Body of pancreas (tissue), 4 donors: ENCODE measurements at regions not wholly inside any gene's neighbourhood (a gene's known extent, or its start where the extent isn't known, plus 50 kb on each side); places are given as distances from the start of the nearest gene placed in this dataset.

ENCODE experiments used
- ATAC-seq: fragments of 150-250 bp; one replicate; pipeline ENCODE4 v1.9.1; 2016
- DNase-seq, 4 donors: peaks; one replicate each; pipeline ENCODE4 v3.0.0-alpha.2; 2019
- H3K27ac ChIP-seq, 4 donors: fragments of 200-600 bp; sonication (generic); 1 replicate in 3 of 4; 2 replicates in 1 of 4; pipeline versions ENCODE4 v1.5.1 to v1.6.1; 2016 to 2019; ENCODE audit warnings: mild to moderate bottlenecking in 1 of 4, mixed read lengths in 1 of 4, moderate library complexity in 1 of 4
- H3K27me3 ChIP-seq, 2 donors: fragments of 200-600 bp; sonication (generic); one replicate each; pipeline ENCODE4 v1.6.0; 2016; ENCODE audit warnings: mild to moderate bottlenecking in 1 of 2
- H3K36me3 ChIP-seq, 2 donors: fragments of 200-600 bp; sonication (generic); replicated peaks in 1 of 2; 2 replicates each; pipeline ENCODE4 v1.5.1; 2016; ENCODE audit warnings: low read depth in 2 of 2; ENCODE audit not compliant: insufficient read depth in 1 of 2
- H3K4me1 ChIP-seq: fragments of 200-600 bp; sonication (generic); one replicate; pipeline ENCODE4 v1.6.0; 2016
- H3K4me3 ChIP-seq, 2 donors: fragments of 200-600 bp; sonication (generic); 1 replicate in 1 of 2; 2 replicates in 1 of 2; pipeline ENCODE4 v1.5.1; 2016 to 2019
- H3K9me3 ChIP-seq, 3 donors: fragments of 200-600 bp; sonication (generic); 1 replicate in 2 of 3; 2 replicates in 1 of 3; pipeline ENCODE4 v1.5.1; 2016
- CTCF ChIP-seq, 7 experiments: fragments of 450-650 bp in 4 of 7; fragments of 200-600 bp in 3 of 7; sonication (generic) in 3 of 7; IDR thresholded peaks; one replicate each; pipeline ENCODE4 v1.5.1; 2016 to 2019; ENCODE audit warnings: antibody characterized with exemption in 7 of 7
- POLR2A ChIP-seq, 3 donors: fragments of 450-650 bp; IDR thresholded peaks; one replicate each; pipeline ENCODE4 v1.6.1; 2016; ENCODE audit warnings: antibody characterized with exemption in 3 of 3, mild to moderate bottlenecking in 2 of 3
- WGBS, 2 donors: methylation state at CpG; one replicate each; pipeline ENCODE4 v1.1.5; 2017; 5-methylcytosine and 5-hydroxymethylcytosine counted together
- intact Hi-C: fragments of 100-400 bp; cut with DNase I; formaldehyde crosslinking; loops from one replicate; pipeline ENCODE4 v1.15.1; 2023

DNA sequence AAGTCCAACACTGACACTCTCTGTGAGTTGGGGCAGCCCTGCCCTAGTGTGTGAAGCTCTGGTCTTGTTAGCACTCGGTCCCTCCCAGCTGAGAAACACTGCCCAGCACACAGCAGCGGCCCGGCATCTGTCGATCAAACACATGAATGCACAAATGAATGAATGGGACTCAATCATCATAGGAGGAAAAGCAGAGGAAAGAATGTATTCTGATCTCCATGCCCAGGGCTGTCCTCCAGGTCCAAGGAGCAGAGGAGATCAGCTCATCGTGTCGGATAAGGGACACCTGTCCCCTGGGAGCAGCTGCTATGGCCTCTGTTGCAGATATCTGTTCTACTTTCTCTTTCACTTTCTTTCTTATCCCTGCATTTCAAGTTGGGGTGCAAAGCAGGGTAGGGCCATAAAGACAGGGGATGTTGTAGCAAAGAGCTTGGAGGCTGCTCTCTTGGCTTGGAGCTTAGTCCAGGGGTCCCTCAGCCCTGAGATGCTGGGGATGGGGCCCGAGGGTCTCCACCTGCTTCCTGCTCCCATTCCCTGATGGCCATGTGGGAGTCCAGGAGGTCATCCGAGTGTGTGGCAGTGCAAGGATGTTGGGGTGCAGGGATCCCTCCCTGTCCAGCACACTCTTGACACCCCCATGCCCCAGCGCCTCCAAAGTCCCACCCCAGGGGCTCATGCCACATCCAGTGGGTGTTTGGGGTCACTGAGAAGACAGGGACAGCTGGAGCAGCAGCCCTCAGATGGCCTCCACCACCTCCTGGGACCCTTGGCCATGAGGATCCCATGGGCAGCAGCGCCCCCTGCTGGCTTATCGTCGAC lies 88.2 kb downstream of the IRF8 start:
- ATAC-seq (no peak), DNase-seq (peak in 1 of 4 donors; percentile 17)
- no peak overlapping the region for H3K4me3 ChIP-seq
- no peaks in the 10 kb centered on the region for H3K27me3 ChIP-seq
- no peak overlapping the region for H3K27ac ChIP-seq
- H3K9me3 ChIP-seq, result no peaks in the 10 kb centered on the region
- no peaks in the 10 kb centered on the region for H3K4me1 ChIP-seq
- TF ChIP-seq POLR2A (IDR thresholded peaks at IDR 0.05) (no peak), CTCF (IDR thresholded peaks at IDR 0.05) (peak in 6 of 7 experiments; percentile 18 to 43 (median 29))
- whole genome bisulfite sequencing, 2 donors, result 47 to 54% methylated on average over 8 to 11 of the region's 12 CpGs
- no peaks in the 10 kb centered on the region for H3K36me3 ChIP-seq
- intact Hi-C loops, result loop anchor here (10.0 kb wide), 1 partner anchor 162 kb away; no protein-coding TSS in a partner anchor

GRCh38 chr16:85987750-85988078 lies 88.8 kb downstream of the IRF8 start:
- no peaks in the 10 kb centered on the region for H3K36me3 ChIP-seq
- no peaks in the 10 kb centered on the region for H3K4me1 ChIP-seq
- DNase-seq (no peak), ATAC-seq (no peak)
- no peak overlapping the region for H3K27ac ChIP-seq
- no peaks in the 10 kb centered on the region for H3K9me3 ChIP-seq
- 24 to 40% methylated on average over 4 to 5 of the region's 5 CpGs for WGBS, 2 donors
- intact Hi-C loops, result loop anchor here (10.0 kb wide), 1 partner anchor 163 kb away; no protein-coding TSS in a partner anchor
- no peak overlapping the region for H3K4me3 ChIP-seq
- TF ChIP-seq CTCF (IDR thresholded peaks at IDR 0.05) (peak in 2 of 7 experiments; percentile 2 to 6), POLR2A (IDR thresholded peaks at IDR 0.05) (no peak)
- no peaks in the 10 kb centered on the region for H3K27me3 ChIP-seq

GRCh38 chr16:85988306-85988705 lies 89.3 kb downstream of the IRF8 start:
- Histone ChIP-seq H3K4me1 (no peaks in the 10 kb centered on the region), H3K27me3 (no peaks in the 10 kb centered on the region), H3K27ac (no peak overlapping the region), H3K9me3 (no peaks in the 10 kb centered on the region), H3K36me3 (no peaks in the 10 kb centered on the region), H3K4me3 (no peak overlapping the region)
- no peak for TF ChIP-seq CTCF (IDR thresholded peaks at IDR 0.05)
- intact Hi-C loops, result loop anchor here (10.0 kb wide), 1 partner anchor 164 kb away; no protein-coding TSS in a partner anchor
- no peak for DNase-seq
- 40 to 44% methylated on average over 5 of the region's 5 CpGs for WGBS, 2 donors
- no peak for ATAC-seq

DNA sequence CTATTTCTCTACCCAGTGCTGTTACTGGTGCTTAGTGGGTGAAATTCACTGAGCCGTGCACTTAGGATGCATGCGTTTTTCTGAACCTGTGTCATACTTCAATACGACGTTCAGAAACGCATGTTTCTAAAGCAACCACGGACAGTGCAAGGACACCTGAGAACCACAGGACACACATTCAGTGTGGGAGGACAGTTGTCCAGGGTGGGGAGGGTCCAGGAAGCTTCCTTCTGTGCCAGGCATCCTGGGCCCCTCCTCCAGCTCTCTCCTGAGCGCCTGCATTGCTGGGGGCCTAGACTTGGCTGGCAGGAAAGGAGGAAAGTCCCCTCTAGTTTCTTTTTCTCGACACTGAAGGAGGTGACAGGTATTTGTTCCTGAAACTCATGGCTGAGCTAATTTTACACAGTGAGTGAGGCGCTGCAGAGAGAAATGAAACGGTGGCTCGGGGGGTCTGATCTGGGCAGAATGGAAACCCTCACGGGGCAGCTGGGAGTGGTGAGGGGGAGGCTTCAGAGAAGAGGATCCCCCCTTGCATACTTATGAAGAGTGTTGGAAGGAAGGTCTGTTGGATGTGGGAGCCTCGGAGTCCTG lies 89.9 kb downstream of the IRF8 start:
- 40 to 51% methylated on average over 13 of the region's 13 CpGs for WGBS, 2 donors
- Histone ChIP-seq H3K27me3 (no peaks in the 10 kb centered on the region), H3K36me3 (no peaks in the 10 kb centered on the region), H3K4me1 (no peaks in the 10 kb centered on the region), H3K4me3 (no peak overlapping the region), H3K9me3 (no peaks in the 10 kb centered on the region), H3K27ac (no peak overlapping the region)
- TF ChIP-seq CTCF (IDR thresholded peaks at IDR 0.05) (no peak), POLR2A (IDR thresholded peaks at IDR 0.05) (no peak)
- intact Hi-C loops, result loop anchor here (10.0 kb wide), 1 partner anchor 164 kb away; no protein-coding TSS in a partner anchor
- ATAC-seq (no peak), DNase-seq (no peak)
